ENCODE measurements at regions not wholly inside any gene's neighbourhood (a gene's known extent, or its start where the extent isn't known, plus 50 kb on each side); places are given as distances from the start of the nearest gene placed in this dataset.
"Not testable (repeated sequence)": the region's sequence is repeated elsewhere in the genome, so short reads cannot be mapped to it uniquely, and the experiment has no call there.

DNA sequence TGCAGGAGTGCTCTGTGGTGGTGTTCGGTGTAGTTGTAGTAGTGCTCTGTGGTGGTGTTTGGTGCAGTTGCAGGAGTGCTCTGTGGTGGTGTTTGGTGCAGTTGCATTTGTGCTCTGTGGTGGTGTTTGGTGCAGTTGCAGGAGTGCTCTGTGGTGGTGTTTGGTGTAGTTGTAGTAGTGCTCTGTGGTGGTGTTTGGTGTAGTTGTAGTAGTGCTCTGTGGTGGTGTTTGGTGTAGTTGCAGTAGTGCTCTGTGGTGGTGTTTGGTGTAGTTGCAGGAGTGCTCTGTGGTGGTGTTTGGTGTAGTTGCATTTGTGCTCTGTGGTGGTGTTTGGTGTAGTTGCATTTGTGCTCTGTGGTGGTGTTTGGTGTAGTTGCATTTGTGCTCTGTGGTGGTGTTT is 706.9 kb upstream of the FRG1 start:
- TF ChIP-seq, protein P1, sequence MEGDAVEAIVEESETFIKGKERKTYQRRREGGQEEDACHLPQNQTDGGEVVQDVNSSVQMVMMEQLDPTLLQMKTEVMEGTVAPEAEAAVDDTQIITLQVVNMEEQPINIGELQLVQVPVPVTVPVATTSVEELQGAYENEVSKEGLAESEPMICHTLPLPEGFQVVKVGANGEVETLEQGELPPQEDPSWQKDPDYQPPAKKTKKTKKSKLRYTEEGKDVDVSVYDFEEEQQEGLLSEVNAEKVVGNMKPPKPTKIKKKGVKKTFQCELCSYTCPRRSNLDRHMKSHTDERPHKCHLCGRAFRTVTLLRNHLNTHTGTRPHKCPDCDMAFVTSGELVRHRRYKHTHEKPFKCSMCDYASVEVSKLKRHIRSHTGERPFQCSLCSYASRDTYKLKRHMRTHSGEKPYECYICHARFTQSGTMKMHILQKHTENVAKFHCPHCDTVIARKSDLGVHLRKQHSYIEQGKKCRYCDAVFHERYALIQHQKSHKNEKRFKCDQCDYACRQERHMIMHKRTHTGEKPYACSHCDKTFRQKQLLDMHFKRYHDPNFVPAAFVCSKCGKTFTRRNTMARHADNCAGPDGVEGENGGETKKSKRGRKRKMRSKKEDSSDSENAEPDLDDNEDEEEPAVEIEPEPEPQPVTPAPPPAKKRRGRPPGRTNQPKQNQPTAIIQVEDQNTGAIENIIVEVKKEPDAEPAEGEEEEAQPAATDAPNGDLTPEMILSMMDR (IDR thresholded peaks at IDR 0.05), result peak in 1 of 5 experiments; percentile 13
- TF ChIP-seq EP300, POLR2A (IDR thresholded peaks at IDR 0.05): not testable (repeated sequence)
